ENCODE measurements at regions not wholly inside any gene's neighbourhood (a gene's known extent, or its start where the extent isn't known, plus 50 kb on each side); places are given as distances from the start of the nearest gene placed in this dataset.

DNA sequence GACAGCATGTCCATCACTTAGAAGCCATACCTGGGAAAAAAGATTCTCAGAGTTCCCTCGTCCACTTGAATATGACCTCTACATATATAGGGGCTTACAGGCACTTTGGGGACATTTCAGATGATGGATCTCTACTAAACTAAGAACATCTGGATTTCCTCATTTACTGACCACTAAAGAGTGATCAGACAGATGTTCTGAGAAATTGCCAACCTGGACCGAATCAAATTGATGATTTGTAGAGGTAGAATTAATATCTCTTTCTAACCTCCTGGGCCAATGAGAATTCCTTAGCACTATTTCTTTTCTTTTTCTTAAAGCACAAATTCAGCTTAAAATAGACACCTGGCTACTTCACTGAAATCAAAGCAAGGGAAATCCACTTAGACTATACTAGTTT, 422.7 kb downstream of the MTRR start:
- Histone ChIP-seq H3K27me3 (replicated peaks in 1 of 4; ENCODE audit: control insufficient read depth in 3 of 4, extremely low read depth in 1 of 4, insufficient read depth in 3 of 4, low read length in 3 of 4) (peaks cover 0 to 1% (median 0%) of the 10 kb centered on the region in 4 experiments; a peak in 2 of 7 replicates), H3K27ac (ENCODE audit: low read depth, low read length) (no peak overlapping the region), H3K14ac (ENCODE audit: insufficient read length) (no peak overlapping the region), H2BK15ac (ENCODE audit: low read length) (no peak overlapping the region), H3K79me1 (ENCODE audit: low read depth, low read length) (no peaks in the 10 kb centered on the region), H4K20me1 (replicated peaks in 1 of 2; ENCODE audit: control insufficient read depth in 1 of 2, insufficient read depth in 2 of 2, low read length in 2 of 2) (no peaks in the 10 kb centered on the region), H3K23ac (ENCODE audit: insufficient read length) (no peak overlapping the region), H3K9ac (replicated peaks in 1 of 4; ENCODE audit: extremely low read depth in 1 of 4, low read depth in 3 of 4, low read length in 3 of 4) (no peak overlapping the region), H2BK12ac (ENCODE audit: low read depth, low read length) (no peak overlapping the region), H2AFZ (ENCODE audit: low read length) (no peak overlapping the region), H3K23me2 (ENCODE audit: low read depth, low read length) (no peaks in the 10 kb centered on the region), H3K4me1 (replicated peaks in 1 of 4; ENCODE audit: control insufficient read depth in 3 of 4, insufficient read depth in 4 of 4, low read length in 3 of 4) (no peaks in the 10 kb centered on the region), H4K5ac (ENCODE audit: insufficient read length, low read depth, low read length) (no peak overlapping the region), H2AK5ac (ENCODE audit: low read depth, low read length) (no peak overlapping the region), H3K18ac (ENCODE audit: extremely low read depth, low read length) (no peak overlapping the region), H3K79me2 (ENCODE audit: control insufficient read depth in 1 of 2, insufficient read depth in 2 of 2, low read length in 2 of 2) (no peaks in the 10 kb centered on the region), H3K4ac (replicated peaks; ENCODE audit: insufficient read length, low read depth, low read length) (no peak overlapping the region), H2BK120ac (replicated peaks; ENCODE audit: low read depth, low read length) (no peak overlapping the region), H3K56ac (replicated peaks; ENCODE audit: insufficient read length, low read depth, low read length) (no peak overlapping the region), H2BK20ac (ENCODE audit: low read length) (no peak overlapping the region), H3K9me3 (ENCODE audit: insufficient read depth in 2 of 2, low read depth in 1 of 2, low read length in 1 of 2) (no peaks in the 10 kb centered on the region), H3K36me3 (ENCODE audit: control insufficient read depth in 2 of 4, insufficient read depth in 4 of 4, low read length in 3 of 4) (no peaks in the 10 kb centered on the region), H4K91ac (replicated peaks; ENCODE audit: insufficient read length, low read length) (no peak overlapping the region), H2BK5ac (ENCODE audit: low read depth, low read length) (no peak overlapping the region), H3K4me2 (ENCODE audit: insufficient read depth in 1 of 2, low read depth in 2 of 2, low read length in 2 of 2) (no peak overlapping the region), H4K8ac (ENCODE audit: extremely low read depth, insufficient read depth, low read length) (no peak overlapping the region), H3K4me3 (ENCODE audit: extremely low read depth in 1 of 4, insufficient read depth in 2 of 4, low read depth in 3 of 4, low read length in 4 of 4) (no peak overlapping the region)
- 84% methylated on average over 2 of the region's 2 CpGs; no CpG with 5 or more reads in 1 of the 2 experiments for WGBS, 2 experiments (ENCODE audit: extremely low coverage in 1 of 2, insufficient coverage in 1 of 2, insufficient read length in 1 of 2, insufficient replicate concordance in 2 of 2, low coverage in 1 of 2, low lambda C conversion rate in 2 of 2, missing lambda C conversion rate in 1 of 2)
- DNase-seq (ENCODE audit: low read depth in 1 of 2, low spot score in 2 of 2) (no peak), FAIRE-seq (no peak)
- POLR2A ChIA-PET (ENCODE audit: partially characterized antibody): no interaction called here
- TF ChIP-seq TBP (IDR thresholded peaks at IDR 0.05; ENCODE audit: low read depth, low read length): no peak
- CTCF ChIA-PET (ENCODE audit: partially characterized antibody): interaction anchor here (0.9 kb wide), 1 partner anchor 363 kb away, joined by 3 read pairs; no protein-coding TSS in a partner anchor

All from H1 (cell line).